NOMO-1 treated with DMSO at 0.1 percent for 48 hours (cell line): ENCODE measurements at regions not wholly inside any gene's neighbourhood (a gene's known extent, or its start where the extent isn't known, plus 50 kb on each side); places are given as distances from the start of the nearest gene placed in this dataset.
A peak's percentile ranks its signal among the peaks of the same experiment; 100 is the strongest.

Experiments
- DNase-seq: peaks from one replicate; lab custom pipeline; 2025; ENCODE audit not compliant: unreplicated experiment; lab: John Stamatoyannopoulos, UW

DNA sequence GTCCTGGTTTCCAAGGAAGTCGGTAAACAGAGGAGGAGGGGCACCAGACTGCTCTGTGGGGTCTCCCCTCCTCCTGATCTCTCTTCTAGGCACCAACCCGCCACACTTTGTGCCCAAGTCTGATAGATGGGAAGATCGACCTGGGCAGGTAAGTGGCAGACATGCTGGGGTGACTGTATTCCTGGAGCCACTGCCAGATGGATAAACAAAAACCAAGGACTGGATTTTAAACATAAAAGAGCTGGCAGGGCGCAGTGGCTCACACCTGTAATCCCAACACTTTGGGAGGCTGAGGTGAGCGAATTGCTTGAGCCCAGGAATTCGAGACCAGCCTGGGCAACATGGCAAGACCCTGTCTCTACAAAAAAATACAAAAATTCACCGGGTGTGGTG is 181.2 kb downstream of the ANAPC1 start:
- no peak for DNase-seq

DNA sequence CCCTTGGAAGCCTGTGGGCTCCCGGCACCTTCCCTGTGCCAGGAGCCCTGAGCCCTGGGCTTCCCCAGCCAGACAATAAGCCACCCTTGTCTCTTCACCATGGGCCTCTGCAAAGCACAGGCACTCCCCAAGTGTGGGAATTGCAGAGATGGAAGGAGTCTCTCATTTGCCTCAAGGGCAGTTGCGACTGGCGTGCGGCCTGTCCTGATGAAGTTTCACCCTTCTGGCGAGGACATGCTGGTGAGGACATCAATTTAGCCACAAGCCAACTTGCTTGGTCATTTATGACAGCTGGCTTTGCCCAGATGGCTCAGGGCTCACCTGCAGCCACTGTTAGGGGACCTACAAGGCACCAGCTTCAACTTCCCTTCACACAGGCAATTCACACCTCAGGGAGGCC is 180.2 kb downstream of the ANAPC1 start:
- no peak for DNase-seq

GRCh38 chr2:111704246-111704645 is 179.7 kb downstream of the ANAPC1 start:
- no peak for DNase-seq

DNA sequence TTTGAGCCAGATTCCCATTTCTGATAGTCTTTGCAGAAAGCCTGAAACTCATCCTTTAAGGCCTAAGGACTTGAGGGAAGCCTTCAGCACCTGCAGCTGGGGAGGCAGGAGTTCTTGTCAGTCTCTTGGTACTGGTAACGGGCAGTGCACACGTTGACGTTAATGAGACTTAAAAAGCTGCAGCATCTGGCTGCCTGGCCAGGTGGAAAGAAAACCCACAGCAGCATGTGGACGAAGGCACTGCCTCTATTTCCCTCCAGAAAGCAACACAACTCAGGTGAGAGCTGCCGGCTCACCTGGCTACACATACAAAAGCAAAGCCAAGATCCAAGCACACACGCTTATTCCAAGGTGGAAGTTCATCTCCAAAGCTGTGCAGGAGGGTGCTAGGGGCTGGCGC is 178.8 kb downstream of the ANAPC1 start:
- DNase-seq = no peak

- DNase-seq = peak; percentile 80
Measured at GRCh38 chr2:111705711-111706336, 178.2 kb downstream of the ANAPC1 start.

- DNase-seq = no peak
Measured at GRCh38 chr2:111706481-111707001, 177.5 kb downstream of the ANAPC1 start.

- no peak for DNase-seq
Measured at GRCh38 chr2:111707700-111708099, 176.3 kb downstream of the ANAPC1 start.

DNA sequence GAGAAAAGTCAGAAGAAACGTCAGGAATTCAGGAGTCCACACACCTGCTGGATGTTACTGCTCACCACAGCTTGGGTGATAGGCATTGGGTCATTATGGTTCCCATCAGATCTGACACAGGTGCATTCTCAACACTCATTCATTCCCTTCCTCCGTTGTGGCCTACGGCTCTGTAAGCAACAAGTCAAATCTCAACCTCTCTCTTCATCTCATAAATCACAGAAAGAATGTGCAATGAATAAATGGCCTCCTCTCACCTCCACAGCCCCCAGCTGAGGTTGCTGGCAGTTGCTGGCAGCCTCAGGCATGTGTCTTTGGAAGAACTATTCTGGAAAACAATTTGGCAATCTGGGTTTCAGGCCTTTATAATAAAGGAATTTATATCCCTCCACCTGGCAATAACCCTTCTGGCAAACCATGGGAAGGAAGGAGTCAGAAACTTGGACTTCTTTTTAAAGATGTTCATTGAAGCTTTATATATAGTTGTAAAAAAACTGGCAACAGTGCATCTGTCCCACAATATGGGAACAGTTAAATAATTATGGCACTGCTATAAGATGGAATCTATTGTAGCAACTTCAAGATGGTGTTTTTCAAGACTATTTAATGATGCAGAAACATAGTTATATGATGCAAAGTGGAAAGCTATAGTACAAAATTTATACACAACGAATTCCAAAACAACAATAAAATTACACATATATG is 175.4 kb downstream of the ANAPC1 start:
- DNase-seq = no peak

DNA sequence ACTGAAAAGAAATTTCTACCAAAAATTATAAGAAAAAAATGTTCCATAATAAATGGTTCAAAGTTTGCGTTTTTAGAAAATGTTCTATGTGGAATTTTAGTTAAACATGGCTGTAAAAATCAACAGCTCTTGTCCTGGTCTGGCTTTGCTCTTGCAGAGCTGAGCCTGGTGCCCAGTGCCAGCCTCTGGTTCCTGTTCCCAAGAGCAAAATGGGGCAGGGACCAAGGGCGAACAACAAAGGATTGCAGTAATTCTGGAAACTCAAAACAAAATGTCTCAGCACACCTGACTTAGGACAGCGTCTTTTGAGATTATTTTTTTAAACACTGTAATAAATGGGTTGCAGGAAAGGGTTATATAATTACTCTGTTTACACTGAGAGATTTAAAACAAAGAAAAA is 174.7 kb downstream of the ANAPC1 start:
- DNase-seq = no peak

DNA sequence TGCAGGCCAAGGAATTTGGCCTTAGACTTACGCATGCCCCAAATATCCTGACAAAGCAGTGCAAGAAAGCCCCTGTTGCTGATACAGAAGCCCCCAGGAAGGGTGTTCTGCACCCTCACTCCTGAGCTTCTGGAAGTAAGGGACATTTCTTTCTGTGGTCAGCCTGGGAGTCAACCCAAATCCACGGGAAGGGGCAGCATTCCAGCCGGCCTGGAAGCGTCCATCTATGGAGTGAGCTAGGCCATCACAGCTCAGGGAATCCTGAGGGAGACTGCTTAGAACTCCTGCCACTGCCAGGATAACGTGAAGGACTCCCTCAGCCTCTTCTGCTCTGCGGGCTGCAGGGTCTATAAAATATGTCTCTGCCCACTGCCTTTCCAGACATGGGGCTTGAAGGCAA is 173.9 kb downstream of the ANAPC1 start:
- DNase-seq = no peak

GRCh38 chr2:111710613-111711012 is 173.4 kb downstream of the ANAPC1 start:
- DNase-seq = no peak

GRCh38 chr2:111711270-111711669 is 172.7 kb downstream of the ANAPC1 start:
- no peak for DNase-seq

GRCh38 chr2:111712361-111712760 is 171.6 kb downstream of the ANAPC1 start:
- no peak for DNase-seq

DNA sequence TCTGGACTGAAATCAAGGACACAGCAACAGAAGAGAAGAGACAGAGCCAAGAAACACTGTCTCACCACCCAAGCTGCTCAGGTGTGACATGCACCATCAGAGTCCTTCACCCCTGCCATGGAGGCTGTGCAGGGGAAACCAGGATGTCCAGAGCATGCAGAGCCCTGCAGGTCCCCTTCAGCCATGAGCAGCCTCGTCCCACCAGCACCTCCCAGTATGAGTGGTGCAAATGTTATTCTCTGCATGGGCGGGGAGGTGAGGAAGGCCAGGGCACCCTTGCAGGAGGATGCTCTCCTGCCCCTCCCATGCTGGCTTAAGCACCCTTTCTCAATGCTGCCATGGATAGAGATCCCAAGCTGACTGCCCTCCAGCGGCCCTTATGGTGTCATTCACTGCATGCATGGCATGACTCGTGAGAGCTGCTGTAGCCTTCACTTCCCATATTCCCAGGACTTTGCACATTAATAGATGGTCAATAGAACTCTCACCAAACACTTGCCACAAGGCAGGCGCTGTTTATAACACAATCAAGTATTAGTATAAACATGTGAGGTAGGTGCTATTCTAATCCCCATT is 171.0 kb downstream of the ANAPC1 start:
- no peak for DNase-seq

DNA sequence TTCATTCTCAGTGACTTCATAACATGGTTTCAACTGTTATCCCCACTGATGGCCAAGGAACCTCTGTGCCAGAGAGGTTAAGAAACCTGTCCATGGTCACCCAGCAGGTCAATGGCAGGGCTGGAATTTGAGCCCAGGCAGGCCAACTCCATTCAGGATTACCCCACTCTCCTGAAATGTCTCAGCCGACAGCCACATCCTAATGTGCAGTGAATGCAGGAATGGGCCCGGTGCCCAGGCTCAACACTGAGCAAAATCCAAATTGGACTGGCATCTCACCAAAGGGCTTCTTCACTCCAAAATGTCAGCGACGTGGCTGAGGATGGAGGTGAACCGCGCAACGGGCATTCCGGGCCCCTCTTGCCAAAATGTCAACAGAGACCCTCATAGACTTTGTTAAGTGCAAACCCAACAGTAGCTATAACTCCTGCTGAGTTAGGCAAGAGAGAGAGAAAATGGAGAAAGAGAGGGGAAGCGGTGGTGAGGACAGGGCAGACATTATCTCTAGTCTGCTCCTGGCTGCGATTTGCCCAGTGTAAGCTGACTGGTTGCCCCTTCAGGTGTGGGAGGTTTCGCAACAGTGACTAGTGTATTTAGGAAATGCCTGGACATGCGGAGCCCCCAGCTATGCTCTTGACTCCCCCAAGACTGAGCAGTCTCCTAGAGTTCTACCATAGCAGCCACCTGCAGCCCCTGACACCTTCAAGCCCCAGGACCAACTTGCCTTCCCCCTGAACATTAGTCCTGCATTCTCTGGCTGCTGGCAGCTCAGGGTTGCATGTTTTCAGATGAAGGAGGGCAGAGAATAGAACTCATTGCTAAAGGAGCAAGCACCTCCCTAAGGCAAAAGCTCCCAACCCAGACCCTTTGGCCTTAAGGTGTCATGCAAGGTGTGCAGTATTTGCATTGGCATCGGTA is 167.7 kb downstream of the ANAPC1 start:
- no peak for DNase-seq

- DNase-seq = no peak
Measured at GRCh38 chr2:111716905-111717775, 166.9 kb downstream of the ANAPC1 start.
